NT2/D1 (cell line): ENCODE measurements at regions not wholly inside any gene's neighbourhood (a gene's known extent, or its start where the extent isn't known, plus 50 kb on each side); places are given as distances from the start of the nearest gene placed in this dataset.

Experiments used
- SUZ12 ChIP-seq: IDR thresholded peaks from 2 replicates; pipeline ENCODE4 v1.6.1; 2011; ENCODE audit not compliant: insufficient read length, insufficient read depth; ENCODE audit errors: extremely low read depth
- YY1 ChIP-seq: IDR thresholded peaks from 2 replicates; pipeline ENCODE4 v1.6.1; 2011; ENCODE audit not compliant: insufficient read length, insufficient read depth
- ZNF274 ChIP-seq: IDR thresholded peaks from 2 replicates; pipeline ENCODE4 v1.6.1; 2011; ENCODE audit warnings: mild to moderate bottlenecking, low read depth, low read length

GRCh38 chrX:14406225-14406624, 123.1 kb upstream of the GLRA2 start:
- TF ChIP-seq ZNF274 (no peak), YY1 (no peak), SUZ12 (no peak)
